Ishikawa (cell line): ENCODE measurements at regions not wholly inside any gene's neighbourhood (a gene's known extent, or its start where the extent isn't known, plus 50 kb on each side); places are given as distances from the start of the nearest gene placed in this dataset.

Source experiments
- CEBPB ChIP-seq: IDR thresholded peaks from 2 replicates; pipeline ENCODE4 v1.6.1; 2012
- TEAD4 ChIP-seq: IDR thresholded peaks from 2 replicates; pipeline ENCODE4 v1.6.1; 2012

DNA sequence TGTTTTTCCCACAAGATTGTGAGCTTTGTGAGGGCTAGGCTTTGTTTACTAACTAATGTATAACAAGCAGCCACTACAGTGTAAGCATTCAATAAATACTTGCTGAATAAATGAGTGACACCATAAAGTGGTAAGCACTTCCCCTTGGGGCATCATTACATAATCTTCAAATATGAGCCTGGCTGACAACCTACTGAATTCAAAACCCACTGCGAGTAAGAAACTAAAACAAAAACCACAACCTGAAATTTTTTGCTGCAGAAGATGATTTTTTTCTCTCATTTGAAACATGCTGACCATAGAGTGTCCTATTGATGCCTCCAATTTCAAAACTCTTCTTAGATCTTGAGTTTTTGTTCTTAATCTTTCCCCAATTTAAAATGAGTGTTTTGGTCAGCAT lies 331.3 kb upstream of the CCNG1 start:
- no peak for TF ChIP-seq TEAD4
- no peak for TF ChIP-seq CEBPB
